22Rv1 (cell line): ENCODE measurements at regions not wholly inside any gene's neighbourhood (a gene's known extent, or its start where the extent isn't known, plus 50 kb on each side); places are given as distances from the start of the nearest gene placed in this dataset.

Experiments
- H3K27ac ChIP-seq: fragments of 450-650 bp; 2 replicates; pipeline ENCODE4 v1.5.1; 2017
- ZFX ChIP-seq: fragments of 450-650 bp; IDR thresholded peaks from 2 replicates; pipeline ENCODE4 v1.6.1; 2017; ENCODE audit warnings: antibody characterized with exemption, borderline replicate concordance
- TF ChIP-seq, protein P1 (sequence below): fragments of 450-650 bp; IDR thresholded peaks from 2 replicates; pipeline ENCODE4 v1.5.1; 2017; ENCODE audit warnings: mild to moderate bottlenecking

DNA sequence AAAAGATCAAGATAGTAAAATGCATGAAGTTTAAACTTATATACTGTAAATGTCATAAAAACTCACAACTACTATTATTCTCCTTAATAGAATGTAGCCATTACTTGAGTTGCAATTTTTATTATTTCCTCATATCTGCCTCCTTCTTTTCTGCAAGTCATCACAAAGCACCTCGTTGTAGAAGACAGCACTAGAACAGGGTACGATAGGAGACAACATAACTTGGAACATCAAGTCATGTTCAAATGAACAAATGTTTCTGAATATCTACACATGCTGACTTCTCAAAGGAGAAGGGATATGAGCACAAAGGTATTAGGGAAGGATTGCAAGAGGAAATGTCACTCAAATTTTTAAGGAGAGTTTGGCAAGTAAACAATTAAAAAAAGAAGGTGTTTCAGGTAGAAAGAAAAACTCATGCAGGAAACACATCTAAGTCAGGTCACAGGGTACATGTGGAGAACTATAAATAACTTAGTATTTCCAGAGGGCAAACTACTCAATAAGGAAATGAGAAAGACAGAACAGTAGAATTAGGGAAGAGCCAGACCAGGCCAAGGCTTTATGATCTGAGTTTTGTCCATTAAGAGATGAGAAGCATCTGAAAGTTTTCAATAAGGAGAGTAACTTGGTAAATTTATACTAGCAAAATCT lies 186.7 kb downstream of the CRPPA start:
- H3K27ac ChIP-seq, result no peak overlapping the region
- TF ChIP-seq ZFX, result no peak
- TF ChIP-seq, protein P1, sequence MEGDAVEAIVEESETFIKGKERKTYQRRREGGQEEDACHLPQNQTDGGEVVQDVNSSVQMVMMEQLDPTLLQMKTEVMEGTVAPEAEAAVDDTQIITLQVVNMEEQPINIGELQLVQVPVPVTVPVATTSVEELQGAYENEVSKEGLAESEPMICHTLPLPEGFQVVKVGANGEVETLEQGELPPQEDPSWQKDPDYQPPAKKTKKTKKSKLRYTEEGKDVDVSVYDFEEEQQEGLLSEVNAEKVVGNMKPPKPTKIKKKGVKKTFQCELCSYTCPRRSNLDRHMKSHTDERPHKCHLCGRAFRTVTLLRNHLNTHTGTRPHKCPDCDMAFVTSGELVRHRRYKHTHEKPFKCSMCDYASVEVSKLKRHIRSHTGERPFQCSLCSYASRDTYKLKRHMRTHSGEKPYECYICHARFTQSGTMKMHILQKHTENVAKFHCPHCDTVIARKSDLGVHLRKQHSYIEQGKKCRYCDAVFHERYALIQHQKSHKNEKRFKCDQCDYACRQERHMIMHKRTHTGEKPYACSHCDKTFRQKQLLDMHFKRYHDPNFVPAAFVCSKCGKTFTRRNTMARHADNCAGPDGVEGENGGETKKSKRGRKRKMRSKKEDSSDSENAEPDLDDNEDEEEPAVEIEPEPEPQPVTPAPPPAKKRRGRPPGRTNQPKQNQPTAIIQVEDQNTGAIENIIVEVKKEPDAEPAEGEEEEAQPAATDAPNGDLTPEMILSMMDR, result no peak

DNA sequence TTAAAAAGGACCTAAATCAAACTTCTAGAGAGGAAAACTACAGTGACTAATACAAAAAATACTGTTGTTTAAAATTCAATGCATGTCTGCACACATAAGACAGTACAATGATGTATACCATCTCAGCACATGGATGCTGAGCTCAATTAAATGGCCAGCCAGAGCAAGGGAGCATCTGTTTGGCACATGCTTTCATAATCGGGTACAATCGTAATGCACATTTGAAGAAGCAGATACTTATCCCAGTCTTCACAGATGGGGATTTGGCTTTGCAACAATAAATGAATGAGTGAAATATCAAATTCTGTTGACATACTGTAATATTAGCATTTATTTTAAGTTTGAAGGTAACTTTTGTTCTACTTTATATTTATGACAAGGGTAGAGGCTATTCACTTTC lies 187.8 kb downstream of the CRPPA start:
- no peak overlapping the region for H3K27ac ChIP-seq
- TF ChIP-seq ZFX, result no peak
- TF ChIP-seq, protein P1, result no peak

DNA sequence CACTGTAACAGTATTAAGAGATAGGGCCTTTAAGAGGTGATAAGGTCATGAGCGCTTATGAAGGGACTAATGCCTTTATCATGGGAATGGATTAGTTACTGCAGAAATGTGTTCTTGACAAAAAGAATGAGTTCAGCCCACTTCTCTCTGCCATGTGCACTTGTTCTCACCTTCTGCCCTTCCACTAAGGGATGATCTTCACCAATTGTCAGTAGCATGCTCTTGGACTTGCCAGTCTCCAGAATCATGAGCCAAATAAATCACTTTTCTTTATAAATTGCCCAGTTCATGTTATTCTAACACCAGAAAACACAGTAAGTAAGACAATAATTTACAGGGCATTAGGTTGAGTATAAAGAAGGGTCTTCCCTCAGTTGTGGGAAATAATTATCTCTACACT lies 189.1 kb downstream of the CRPPA start:
- no peak overlapping the region for H3K27ac ChIP-seq
- TF ChIP-seq, protein P1, result no peak
- TF ChIP-seq ZFX, result no peak

DNA sequence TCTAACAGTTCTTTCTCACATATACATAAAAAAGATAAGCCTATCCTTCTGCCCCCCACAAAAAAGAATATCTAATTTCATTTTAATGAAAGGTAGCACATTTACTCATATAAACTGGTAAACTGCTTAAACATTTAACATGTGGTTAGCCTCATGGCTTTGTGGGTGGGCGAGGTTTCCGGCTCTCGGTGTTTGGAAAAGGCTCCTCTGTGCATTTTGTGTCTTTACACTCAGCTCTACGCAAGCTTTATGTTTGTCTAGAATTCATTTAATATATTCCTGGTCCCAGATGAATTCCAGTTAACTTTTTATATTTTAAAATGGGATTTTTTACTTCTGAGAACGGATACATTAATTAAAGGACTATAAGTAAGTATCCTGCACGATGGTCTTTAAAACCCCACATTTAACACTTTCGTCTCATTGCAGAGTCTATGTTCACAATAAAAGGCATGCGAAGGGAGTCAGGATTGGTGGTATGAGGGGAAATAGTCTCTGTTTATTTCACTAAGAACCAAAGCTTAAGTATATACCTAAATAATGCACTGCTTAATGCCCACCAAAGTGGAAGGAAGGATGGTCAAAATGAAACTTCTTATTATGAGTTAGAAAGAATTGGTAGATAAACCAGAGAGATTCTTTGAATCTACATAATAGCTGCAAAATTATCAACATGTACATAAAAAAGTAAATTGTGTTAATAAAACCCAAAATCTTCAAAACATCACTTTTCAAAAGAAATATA lies 197.2 kb downstream of the CRPPA start:
- H3K27ac ChIP-seq, result no peak overlapping the region
- no peak for TF ChIP-seq ZFX
- TF ChIP-seq, protein P1, result no peak

DNA sequence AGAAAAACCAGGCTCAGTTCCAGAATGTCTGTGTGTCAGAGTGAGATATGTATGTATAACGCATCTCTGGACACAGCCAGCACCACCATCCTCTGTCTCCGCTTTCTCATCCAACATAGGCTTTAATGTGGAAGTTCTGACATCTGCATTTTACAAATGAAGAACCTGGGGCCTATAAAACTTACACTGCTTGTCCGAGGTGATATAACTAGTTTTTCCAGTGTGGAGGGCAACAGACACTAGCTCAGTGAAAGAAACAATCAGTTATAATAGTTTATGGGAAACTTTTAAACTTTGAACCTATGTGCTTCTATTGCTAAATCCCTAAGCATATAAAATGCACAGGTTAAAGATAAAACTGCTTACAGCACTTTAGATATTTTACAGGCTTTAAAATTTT lies 208.7 kb downstream of the CRPPA start:
- H3K27ac ChIP-seq, result no peak overlapping the region
- no peak for TF ChIP-seq ZFX
- TF ChIP-seq, protein P1, result no peak

DNA sequence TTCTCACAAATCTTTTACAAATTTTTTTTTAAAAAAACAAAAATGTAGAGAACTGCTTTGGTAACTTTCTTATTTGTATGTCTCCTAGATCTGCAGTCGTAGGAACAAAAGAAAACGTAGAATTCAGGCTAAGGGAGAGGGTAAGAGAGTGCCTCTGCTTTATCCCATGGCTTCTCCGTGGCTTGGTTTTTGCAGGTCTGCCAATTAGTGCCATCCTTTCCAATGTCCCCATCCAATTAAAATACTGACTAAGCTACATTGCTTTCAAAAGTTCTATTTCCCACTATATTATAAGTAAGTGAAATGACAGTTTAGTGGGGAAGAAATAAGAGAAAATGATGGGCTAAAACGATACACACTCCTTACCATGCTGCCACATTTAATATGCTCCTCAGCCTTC lies 209.3 kb downstream of the CRPPA start:
- H3K27ac ChIP-seq, result no peak overlapping the region
- no peak for TF ChIP-seq ZFX
- TF ChIP-seq, protein P1, result no peak

DNA sequence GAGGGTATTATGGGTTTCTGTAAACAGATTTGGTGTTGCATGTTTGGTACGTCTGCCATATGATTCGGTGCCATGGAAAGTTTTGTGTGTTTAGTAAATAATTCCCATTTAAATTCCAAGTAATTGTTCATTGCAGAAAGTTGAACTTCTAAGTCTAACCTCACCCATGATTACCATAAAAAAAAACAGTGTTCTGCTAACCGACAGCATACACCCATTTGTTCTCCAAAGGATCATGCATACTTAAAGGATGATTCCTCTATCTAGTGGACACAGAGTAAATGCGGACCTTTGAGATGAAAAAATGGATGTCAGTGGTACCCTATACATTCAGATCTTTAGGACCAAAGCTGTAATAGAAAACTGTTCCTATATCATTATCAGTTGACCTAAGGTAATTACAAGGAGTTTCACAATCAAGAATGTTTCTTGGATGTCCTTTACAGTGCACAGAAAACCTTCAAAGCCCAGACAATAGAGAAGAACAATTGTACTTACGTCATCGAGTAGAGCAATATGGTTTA lies 209.9 kb downstream of the CRPPA start:
- TF ChIP-seq, protein P1, result no peak
- TF ChIP-seq ZFX, result no peak

More for the DNA sequence above, 209.9 kb downstream of the CRPPA start:
- H3K27ac ChIP-seq, result no peak overlapping the region
